Heart right ventricle (tissue), 16 donors: ENCODE measurements at regions not wholly inside any gene's neighbourhood (a gene's known extent, or its start where the extent isn't known, plus 50 kb on each side); places are given as distances from the start of the nearest gene placed in this dataset.

Experiments
- ATAC-seq, 8 donors: fragments of 200-7000 bp; cut with Tn5 transposase; one replicate each; pipeline ENCODE4 v1.9.1; 2020; ENCODE audit warnings: mild to moderate bottlenecking in 8 of 8, moderate library complexity in 8 of 8, moderate number of reproducible peaks in 1 of 8
- DNase-seq, 2 donors: peaks; one replicate each; pipeline ENCODE4 v3.0.0-alpha.2; 2020
- H3K27ac ChIP-seq, 10 donors: fragments of 200-600 bp; sonication (generic) in 2 of 10; one replicate each; pipeline versions ENCODE4 v1.5.0 to v1.8.0; 2020 to 2022; ENCODE audit warnings: mild to moderate bottlenecking in 3 of 10
- H3K27me3 ChIP-seq, 7 donors: fragments of 200-600 bp; one replicate each; pipeline ENCODE4 v1.8.0; 2021 to 2022; ENCODE audit warnings: mild to moderate bottlenecking in 2 of 7
- H3K36me3 ChIP-seq, 9 donors: fragments of 200-600 bp; sonication (generic) in 1 of 9; one replicate each; pipeline versions ENCODE4 v1.5.0 to v1.8.0; 2020 to 2022; ENCODE audit warnings: mild to moderate bottlenecking in 2 of 9
- H3K4me1 ChIP-seq, 9 donors: fragments of 200-600 bp; sonication (generic) in 1 of 9; one replicate each; pipeline versions ENCODE4 v1.5.0 to v1.8.0; 2020 to 2022; ENCODE audit warnings: mild to moderate bottlenecking in 4 of 9
- H3K4me3 ChIP-seq, 10 donors: fragments of 200-600 bp; sonication (generic) in 2 of 10; one replicate each; pipeline versions ENCODE4 v1.5.0 to v1.8.0; 2020 to 2022; ENCODE audit warnings: mild to moderate bottlenecking in 7 of 10, moderate library complexity in 2 of 10
- H3K9me3 ChIP-seq, 11 donors: fragments of 200-600 bp in 10 of 11; sonication (generic) in 2 of 11; one replicate each; pipeline versions ENCODE4 v1.5.0 to v1.8.0; 2013 to 2022; ENCODE audit warnings: mild to moderate bottlenecking in 2 of 11, control low read depth in 1 of 11, moderate library complexity in 1 of 11
- WGBS, 2 donors: extraction: QIAGEN DNeasy Blood & Tissue Kit; methylation state at CpG; one replicate each; pipeline ENCODE4 v1.1.7; 2013; ENCODE audit warnings: inconsistent platforms in 1 of 2; 5-methylcytosine and 5-hydroxymethylcytosine counted together
- intact Hi-C, 10 donors: fragments of 100-400 bp; cut with DNase I; formaldehyde crosslinking; loops; one replicate each; pipeline versions ENCODE4 v1.11.1 to v1.14.2; 2022
- TF ChIP-seq, protein P1 (sequence below), 9 donors: fragments of 200-600 bp; sonication (generic) in 2 of 9; IDR thresholded peaks; one replicate each; pipeline versions ENCODE4 v1.5.0 to v1.8.0; 2021 to 2022; ENCODE audit warnings: antibody characterized with exemption in 9 of 9, mild to moderate bottlenecking in 5 of 9, moderate library complexity in 1 of 9
- donor health status: Arrhythmogenic right ventricular cardiomyopathy.
- donor health status: ischemic (EF 13 %, LVEDD 7.1; RV severe dilation, severe dysfunction).
- donor health status: healthy with polysubstance abuse.
- donor health status: DM: no; HTN: yes; CAD: no.
- donor health status: DM: no; HTN: no; CAD: no.
- donor health status: ischemic (EF 25% LVEDD 6.9; RV normal size, moderate dysfunction).
- donor health status: ischemic (EF 25% LVEDD 5.7; RV mildly dilated, moderate dysfunction).
- donor health status: healthy.
- donor health status: DM: yes; HTN: yes; CAD: no.
- donor health status: Ischemic cardiomyopathy.
- donor health status: ischemic (EF 35%, LVEDD 5.7; RV mildly dilated, moderate dysfunction).
- donor health status: nonischemic (EF 11% LVEDD 7.7; RV severe dilation, severe dysfunction).
- donor health status: DM: yes; HTN: yes; CAD: no.
- donor health status: PGD.
- donor health status: ischemic (EF 29% LVEDD 5.4; RV normal size, mild dysfunction).
- donor health status: nonischemic (EF 23%, LVEDD 6.1; RV moderate dilation, normal function).

DNA sequence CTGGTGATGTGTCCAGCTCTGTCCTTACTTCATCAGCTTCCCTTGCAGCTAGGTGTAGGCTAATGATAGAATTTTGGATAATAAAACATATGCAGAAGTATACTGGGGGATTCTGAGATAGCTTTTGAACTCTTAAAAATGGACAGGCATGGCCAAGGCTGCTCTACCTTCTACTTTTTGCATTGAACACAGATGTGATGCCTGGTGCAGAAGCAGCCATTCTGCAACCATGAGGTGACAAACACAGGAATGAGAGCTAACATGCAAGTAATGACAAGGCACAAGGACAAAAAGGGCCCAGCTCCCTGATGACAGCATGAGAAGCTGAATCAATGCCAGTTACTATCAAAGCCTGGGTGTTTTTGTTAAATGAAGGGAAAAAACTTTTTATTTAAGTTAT lies 686.5 kb upstream of the AUTS2 start:
- TF ChIP-seq, protein P1, sequence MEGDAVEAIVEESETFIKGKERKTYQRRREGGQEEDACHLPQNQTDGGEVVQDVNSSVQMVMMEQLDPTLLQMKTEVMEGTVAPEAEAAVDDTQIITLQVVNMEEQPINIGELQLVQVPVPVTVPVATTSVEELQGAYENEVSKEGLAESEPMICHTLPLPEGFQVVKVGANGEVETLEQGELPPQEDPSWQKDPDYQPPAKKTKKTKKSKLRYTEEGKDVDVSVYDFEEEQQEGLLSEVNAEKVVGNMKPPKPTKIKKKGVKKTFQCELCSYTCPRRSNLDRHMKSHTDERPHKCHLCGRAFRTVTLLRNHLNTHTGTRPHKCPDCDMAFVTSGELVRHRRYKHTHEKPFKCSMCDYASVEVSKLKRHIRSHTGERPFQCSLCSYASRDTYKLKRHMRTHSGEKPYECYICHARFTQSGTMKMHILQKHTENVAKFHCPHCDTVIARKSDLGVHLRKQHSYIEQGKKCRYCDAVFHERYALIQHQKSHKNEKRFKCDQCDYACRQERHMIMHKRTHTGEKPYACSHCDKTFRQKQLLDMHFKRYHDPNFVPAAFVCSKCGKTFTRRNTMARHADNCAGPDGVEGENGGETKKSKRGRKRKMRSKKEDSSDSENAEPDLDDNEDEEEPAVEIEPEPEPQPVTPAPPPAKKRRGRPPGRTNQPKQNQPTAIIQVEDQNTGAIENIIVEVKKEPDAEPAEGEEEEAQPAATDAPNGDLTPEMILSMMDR (IDR thresholded peaks at IDR 0.05) = no peak
- no peak overlapping the region for H3K27ac ChIP-seq
- DNase-seq (no peak), ATAC-seq (no peak)
- no peak overlapping the region for H3K4me3 ChIP-seq
- peaks cover 0 to 15% (median 0%) of the 10 kb centered on the region in 11 donors for H3K9me3 ChIP-seq
- H3K4me1 ChIP-seq = no peaks in the 10 kb centered on the region
- H3K27me3 ChIP-seq = peaks cover 0 to 49% (median 14%) of the 10 kb centered on the region in 7 donors
- H3K36me3 ChIP-seq = no peaks in the 10 kb centered on the region
- intact Hi-C loops = no loop called here

- TF ChIP-seq, protein P1 (IDR thresholded peaks at IDR 0.05) = no peak
- 52 to 57% methylated on average over 3 of the region's 3 CpGs for WGBS, 2 donors
- no peaks in the 10 kb centered on the region for H3K4me1 ChIP-seq
- H3K36me3 ChIP-seq = no peaks in the 10 kb centered on the region
- H3K27ac ChIP-seq = no peak overlapping the region
- no peak for ATAC-seq
- H3K9me3 ChIP-seq = peaks cover 0 to 29% (median 4%) of the 10 kb centered on the region in 11 donors
- intact Hi-C loops = no loop called here
- peaks cover 0 to 36% (median 14%) of the 10 kb centered on the region in 7 donors for H3K27me3 ChIP-seq
- no peak overlapping the region for H3K4me3 ChIP-seq
- no peak for DNase-seq
Observed at GRCh38 chr7:68914006-68914405, 684.3 kb upstream of the AUTS2 start.

- intact Hi-C loops = loop anchor here in 1 of 10 donors (5.0 kb wide), 1 partner anchor 270 kb away; no protein-coding TSS in a partner anchor
- WGBS, 2 donors = 88 to 89% methylated on average over 5 of the region's 5 CpGs
- no peak for ATAC-seq
- DNase-seq = no peak
- TF ChIP-seq, protein P1 (IDR thresholded peaks at IDR 0.05) = no peak
- no peaks in the 10 kb centered on the region for H3K36me3 ChIP-seq
- H3K27me3 ChIP-seq = peaks cover 0 to 29% (median 4%) of the 10 kb centered on the region in 7 donors
- no peaks in the 10 kb centered on the region for H3K4me1 ChIP-seq
- peaks cover 0 to 47% (median 12%) of the 10 kb centered on the region in 11 donors for H3K9me3 ChIP-seq
- H3K4me3 ChIP-seq = no peak overlapping the region
- no peak overlapping the region for H3K27ac ChIP-seq
Observed at GRCh38 chr7:68917041-68917651, 681.1 kb upstream of the AUTS2 start.

DNA sequence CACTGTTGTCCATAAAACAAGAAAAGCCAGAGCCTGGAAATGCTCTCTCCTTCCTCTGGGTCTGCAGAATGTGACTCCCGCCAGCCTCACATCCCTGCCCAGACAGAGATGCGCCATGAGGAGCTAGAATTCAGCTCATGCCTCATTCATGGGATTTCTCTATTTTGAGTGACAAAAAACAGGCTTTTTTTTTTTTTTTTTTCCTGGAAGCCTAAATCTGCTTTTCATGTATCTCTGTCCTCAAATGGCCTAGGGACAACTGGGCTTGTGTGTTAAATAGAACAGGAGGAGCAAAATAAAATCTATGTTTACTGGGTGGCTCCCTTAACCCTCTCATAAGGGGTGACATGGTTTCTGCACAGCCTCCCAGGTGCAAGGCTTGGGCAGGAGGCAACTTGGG lies 679.7 kb upstream of the AUTS2 start:
- no peaks in the 10 kb centered on the region for H3K4me1 ChIP-seq
- H3K27me3 ChIP-seq = peaks cover 0 to 26% (median 5%) of the 10 kb centered on the region in 7 donors
- TF ChIP-seq, protein P1 (IDR thresholded peaks at IDR 0.05) = no peak
- no peak for DNase-seq
- 89 to 91% methylated on average over 2 of the region's 2 CpGs for WGBS, 2 donors
- H3K9me3 ChIP-seq = peaks cover 0 to 53% (median 12%) of the 10 kb centered on the region in 11 donors
- intact Hi-C loops = loop anchor here in 1 of 10 donors (5.0 kb wide), 1 partner anchor 269 kb away; no protein-coding TSS in a partner anchor
- no peaks in the 10 kb centered on the region for H3K36me3 ChIP-seq
- H3K27ac ChIP-seq = no peak overlapping the region
- no peak overlapping the region for H3K4me3 ChIP-seq
- no peak for ATAC-seq
